Effector memory CD4-positive, alpha-beta T cell (primary cell): ENCODE measurements at regions not wholly inside any gene's neighbourhood (a gene's known extent, or its start where the extent isn't known, plus 50 kb on each side); places are given as distances from the start of the nearest gene placed in this dataset.
"Not testable (repeated sequence)": the region's sequence is repeated elsewhere in the genome, so short reads cannot be mapped to it uniquely, and the experiment has no call there.

ENCODE experiments used
- DNase-seq, 3 donors: peaks; one replicate each; pipeline ENCODE4 v3.0.0-alpha.2; 2020
- H3K27ac ChIP-seq: 2 replicates; pipeline ENCODE4 v1.7.0; 2013; ENCODE audit warnings: mild to moderate bottlenecking, low read length, moderate library complexity; ENCODE audit not compliant: insufficient read depth, poor library complexity, severe bottlenecking
- H3K27me3 ChIP-seq: replicated peaks from 2 replicates; pipeline ENCODE4 v1.7.0; 2013; ENCODE audit warnings: mild to moderate bottlenecking, low read length; ENCODE audit not compliant: insufficient read depth, control insufficient read depth, poor library complexity, severe bottlenecking
- H3K36me3 ChIP-seq: 2 replicates; pipeline ENCODE4 v1.7.0; 2013; ENCODE audit warnings: mild to moderate bottlenecking, low read length, moderate library complexity; ENCODE audit not compliant: control insufficient read depth, insufficient read depth
- H3K4me1 ChIP-seq: 2 replicates; pipeline ENCODE4 v1.7.0; 2013; ENCODE audit warnings: low read length, mild to moderate bottlenecking; ENCODE audit not compliant: control insufficient read depth, insufficient read depth, poor library complexity, severe bottlenecking
- H3K4me3 ChIP-seq: 2 replicates; pipeline ENCODE4 v1.7.0; 2013; ENCODE audit warnings: low read length, low read depth, mild to moderate bottlenecking; ENCODE audit not compliant: insufficient read depth, poor library complexity, severe bottlenecking
- H3K9me3 ChIP-seq: 2 replicates; pipeline ENCODE4 v1.7.0; 2013; ENCODE audit warnings: mild to moderate bottlenecking, low read length, moderate library complexity; ENCODE audit not compliant: control insufficient read depth

GRCh38 chr6:130535242-130535641 is 169.4 kb downstream of the TMEM200A start:
- Histone ChIP-seq H3K27ac (no peak overlapping the region), H3K9me3 (no peaks in the 10 kb centered on the region), H3K4me3 (no peak overlapping the region), H3K36me3 (no peaks in the 10 kb centered on the region), H3K27me3 (no peaks in the 10 kb centered on the region), H3K4me1 (peaks cover 7% of the 10 kb centered on the region)
- DNase-seq = no peak

GRCh38 chr6:130537447-130537846 is 171.6 kb downstream of the TMEM200A start:
- DNase-seq = no peak
- Histone ChIP-seq H3K27ac (no peak overlapping the region), H3K4me3 (no peak overlapping the region)

GRCh38 chr6:130547723-130548122 is 181.9 kb downstream of the TMEM200A start:
- Histone ChIP-seq H3K27ac (no peak overlapping the region), H3K36me3 (no peaks in the 10 kb centered on the region), H3K4me3 (no peak overlapping the region), H3K4me1 (no peaks in the 10 kb centered on the region), H3K27me3 (no peaks in the 10 kb centered on the region), H3K9me3 (no peaks in the 10 kb centered on the region)
- DNase-seq = no peak

More at GRCh38 chr6:130537447-130537846, 171.6 kb downstream of the TMEM200A start:
- Histone ChIP-seq H3K27me3 (no peaks in the 10 kb centered on the region), H3K36me3 (no peaks in the 10 kb centered on the region), H3K9me3 (no peaks in the 10 kb centered on the region), H3K4me1 (peaks cover 7% of the 10 kb centered on the region)

GRCh38 chr6:130557481-130558112 is 191.8 kb downstream of the TMEM200A start:
- Histone ChIP-seq H3K4me1 (no peaks in the 10 kb centered on the region), H3K9me3 (no peaks in the 10 kb centered on the region), H3K36me3 (no peaks in the 10 kb centered on the region), H3K4me3 (no peak overlapping the region), H3K27ac (no peak overlapping the region), H3K27me3 (no peaks in the 10 kb centered on the region)
- no peak for DNase-seq

- H3K27ac ChIP-seq = no peak overlapping the region
- no peak for DNase-seq
- no peaks in the 10 kb centered on the region for H3K27me3 ChIP-seq
- H3K36me3 ChIP-seq = no peaks in the 10 kb centered on the region
- no peak overlapping the region for H3K4me3 ChIP-seq
- H3K9me3 ChIP-seq = no peaks in the 10 kb centered on the region
- H3K4me1 ChIP-seq = no peaks in the 10 kb centered on the region
These were observed 192.3 kb downstream of the TMEM200A start for GRCh38 chr6:130558131-130558530.

GRCh38 chr6:130559166-130559565 is 193.3 kb downstream of the TMEM200A start:
- Histone ChIP-seq H3K9me3 (no peaks in the 10 kb centered on the region), H3K4me1 (no peaks in the 10 kb centered on the region), H3K4me3 (no peak overlapping the region), H3K36me3 (no peaks in the 10 kb centered on the region), H3K27ac (no peak overlapping the region), H3K27me3 (no peaks in the 10 kb centered on the region)
- DNase-seq = no peak

- Histone ChIP-seq H3K9me3 (no peaks in the 10 kb centered on the region), H3K4me3 (no peak overlapping the region), H3K36me3 (no peaks in the 10 kb centered on the region), H3K27ac (no peak overlapping the region), H3K4me1 (no peaks in the 10 kb centered on the region), H3K27me3 (no peaks in the 10 kb centered on the region)
- DNase-seq = no peak
These were observed 194.4 kb downstream of the TMEM200A start for GRCh38 chr6:130560231-130560630.

GRCh38 chr6:130561159-130561558 is 195.3 kb downstream of the TMEM200A start:
- not testable (repeated sequence) for H3K4me3 ChIP-seq, H3K36me3 ChIP-seq, H3K9me3 ChIP-seq, DNase-seq, H3K27ac ChIP-seq, H3K27me3 ChIP-seq, H3K4me1 ChIP-seq

- Histone ChIP-seq H3K27ac (no peak overlapping the region), H3K4me1 (no peaks in the 10 kb centered on the region), H3K4me3 (no peak overlapping the region), H3K27me3 (no peaks in the 10 kb centered on the region), H3K36me3 (no peaks in the 10 kb centered on the region), H3K9me3 (no peaks in the 10 kb centered on the region)
- no peak for DNase-seq
These were observed 199.9 kb downstream of the TMEM200A start for GRCh38 chr6:130565696-130566095.

- H3K27ac ChIP-seq = no peak overlapping the region
- H3K27me3 ChIP-seq = no peaks in the 10 kb centered on the region
- no peak overlapping the region for H3K4me3 ChIP-seq
- no peaks in the 10 kb centered on the region for H3K9me3 ChIP-seq
- H3K4me1 ChIP-seq = peaks cover 33% of the 10 kb centered on the region
- DNase-seq = no peak
- H3K36me3 ChIP-seq = no peaks in the 10 kb centered on the region
These were observed 208.3 kb downstream of the TMEM200A start for GRCh38 chr6:130574146-130574545.
